K562 (cell line): ENCODE measurements at regions not wholly inside any gene's neighbourhood (a gene's known extent, or its start where the extent isn't known, plus 50 kb on each side); places are given as distances from the start of the nearest gene placed in this dataset.

Experiments
- ATAC-seq: fragments of 200-7000 bp; cut with Tn5 transposase; 3 replicates; pipeline ENCODE4 v1.9.1; 2020; ENCODE audit warnings: moderate library complexity
- BruUV-seq: library from RNA; stranded (reverse); fragments of 400-500 nt; replicated peaks from 2 replicates; lab custom pipeline; 2021; lab: Mats Ljungman, UMichigan
- CTCF ChIA-PET: fragments of 300-600 bp; formaldehyde crosslinking; extraction: SDS; loops from one replicate; lab custom pipeline; 2021; ENCODE audit warnings: low intra/inter-chr PET ratio; lab: Yijun Ruan, JAX
- POLR2A ChIA-PET: fragments of 300-600, 350-650 bp; sonication (Branson Sonifier 250); formaldehyde crosslinking; extraction: SDS; loops from one replicate; lab custom pipeline; 2021; ENCODE audit warnings: antibody characterized with exemption, inconsistent platforms; lab: Yijun Ruan, JAX
- DNase-seq, 4 experiments: peaks; one replicate each; pipeline versions ENCODE4 v3.0.0 to v3.0.0-alpha.2; 2011 to 2018; ENCODE audit warnings: low spot score in 3 of 4, mixed read lengths in 3 of 4; ENCODE audit errors: extremely low read depth in 1 of 4
- FAIRE-seq: peaks from 2 replicates; lab custom pipeline; 2011; peaks lifted over from hg19 to GRCh38; lab: Jason Lieb, UNC
- H2AFZ ChIP-seq: 2 replicates; pipeline ENCODE4 v1.6.0; 2011; ENCODE audit warnings: low read depth, low read length, control low read depth, inconsistent platforms
- H3K27ac ChIP-seq: fragments of 200-600 bp; 3 replicates; pipeline ENCODE4 v1.8.0; 2011; ENCODE audit warnings: low read depth, mild to moderate bottlenecking, control low read depth, inconsistent platforms, low read length, moderate library complexity, mixed read lengths; ENCODE audit errors: extremely low read depth
- H3K27me3 ChIP-seq, 2 experiments: fragments of 300-600 bp in 1 of 2; 2 replicates in 1 of 2; 3 replicates in 1 of 2; pipeline versions ENCODE4 v1.6.0 to v1.8.0; 2011; ENCODE audit warnings: inconsistent platforms in 2 of 2, low read length in 2 of 2, mild to moderate bottlenecking in 1 of 2, mixed read lengths in 1 of 2, moderate library complexity in 1 of 2; ENCODE audit not compliant: control insufficient read depth in 2 of 2, insufficient read depth in 2 of 2
- H3K36me3 ChIP-seq: fragments of 300-600 bp; 3 replicates; pipeline ENCODE4 v1.8.0; 2011; ENCODE audit warnings: mild to moderate bottlenecking, low read length, inconsistent platforms; ENCODE audit not compliant: control insufficient read depth, insufficient read depth
- H3K4me1 ChIP-seq, 2 experiments: fragments of 200-600 bp in 1 of 2; replicated peaks in 1 of 2; 2 replicates in 1 of 2; 3 replicates in 1 of 2; pipeline versions ENCODE4 v1.5.1 to v1.8.0; 2011; ENCODE audit warnings: inconsistent platforms in 2 of 2, low read length in 2 of 2, mild to moderate bottlenecking in 1 of 2, mixed read lengths in 1 of 2, moderate library complexity in 1 of 2; ENCODE audit not compliant: control insufficient read depth in 2 of 2, insufficient read depth in 2 of 2
- H3K4me2 ChIP-seq: 2 replicates; pipeline ENCODE4 v1.6.1; 2011; ENCODE audit warnings: low read length, control low read depth, inconsistent platforms, mixed read lengths; ENCODE audit not compliant: insufficient read depth
- H3K4me3 ChIP-seq: fragments of 200-600 bp; sonication (generic), shearing (Covaris generic); 2 replicates; pipeline ENCODE4 v1.5.1; 2016; ENCODE audit warnings: control low read depth, inconsistent platforms
- H3K79me2 ChIP-seq: fragments of 200-600 bp; 3 replicates; pipeline ENCODE4 v1.8.0; 2011; ENCODE audit warnings: low read length, inconsistent platforms; ENCODE audit not compliant: control insufficient read depth, insufficient read depth
- H3K9ac ChIP-seq, 2 experiments: 2 replicates each; pipeline versions ENCODE4 v1.6.0 to v1.6.1; 2011; ENCODE audit warnings: low read depth in 2 of 2, low read length in 2 of 2, control low read depth in 1 of 2, inconsistent platforms in 1 of 2, mild to moderate bottlenecking in 1 of 2, mixed read lengths in 1 of 2; ENCODE audit not compliant: insufficient read depth in 1 of 2
- H3K9me1 ChIP-seq: one replicate; pipeline ENCODE4 v1.6.0; 2011; ENCODE audit warnings: inconsistent platforms, mild to moderate bottlenecking, low read length, moderate library complexity; ENCODE audit not compliant: control insufficient read depth, insufficient read depth
- H3K9me3 ChIP-seq: replicated peaks from 2 replicates; pipeline ENCODE4 v1.5.1; 2011; ENCODE audit warnings: low read depth, low read length, inconsistent platforms; ENCODE audit not compliant: control insufficient read depth, insufficient read depth
- H4K20me1 ChIP-seq: replicated peaks from 2 replicates; pipeline ENCODE4 v1.6.1; 2011; ENCODE audit warnings: low read length, inconsistent platforms, mixed read lengths; ENCODE audit not compliant: control insufficient read depth, insufficient read depth
- ATF1 ChIP-seq, 2 experiments: fragments of 450-650 bp in 1 of 2; IDR thresholded peaks; 2 replicates each; pipeline ENCODE4 v1.6.1; 2016; ENCODE audit warnings: missing compliant biosample characterization in 1 of 2, missing genetic modification characterization in 1 of 2
- BRF1 ChIP-seq: IDR thresholded peaks from 3 replicates; pipeline ENCODE4 v1.6.1; 2011; ENCODE audit warnings: borderline replicate concordance, mild to moderate bottlenecking; ENCODE audit not compliant: insufficient read length; ENCODE audit errors: extremely low read depth
- CC2D1A ChIP-seq: fragments of 450-650 bp; IDR thresholded peaks from 2 replicates; pipeline ENCODE4 v1.6.1; 2017; ENCODE audit warnings: mild to moderate bottlenecking
- EHMT2 ChIP-seq: fragments of 450-650 bp; IDR thresholded peaks from 2 replicates; pipeline ENCODE4 v1.6.1; 2018; ENCODE audit warnings: antibody characterized with exemption
- GATAD2A ChIP-seq: fragments of 450-650 bp; IDR thresholded peaks from 2 replicates; pipeline ENCODE4 v1.6.1; 2017
- HMGN3 ChIP-seq: IDR thresholded peaks from 2 replicates; pipeline ENCODE4 v1.6.1; 2011; ENCODE audit warnings: borderline replicate concordance, low read depth, mild to moderate bottlenecking, mixed read lengths, low read length; ENCODE audit not compliant: insufficient read length; ENCODE audit errors: extremely low read depth
- KHSRP ChIP-seq: fragments of 450-650 bp; IDR thresholded peaks from 2 replicates; pipeline ENCODE4 v1.6.1; 2017
- MLLT1 ChIP-seq, 2 experiments: fragments of 450-650 bp; IDR thresholded peaks; 2 replicates each; pipeline ENCODE4 v1.6.1; 2016
- MNT ChIP-seq, 2 experiments: fragments of 450-650 bp; conservative IDR thresholded peaks; 2 replicates each; pipeline ENCODE4 v1.6.1; 2017; ENCODE audit warnings: mild to moderate bottlenecking in 2 of 2, moderate library complexity in 2 of 2
- MYC ChIP-seq, 2 experiments: fragments of 250-450 bp in 1 of 2; sonication (Bioruptor Pico) in 1 of 2; IDR thresholded peaks; 2 replicates each; pipeline versions ENCODE4 v1.5.1 to v1.6.1; 2012 to 2021; ENCODE audit warnings: low read depth in 2 of 2, borderline replicate concordance in 1 of 2, improper control_type of control experiment in 1 of 2, low read length in 1 of 2, mild to moderate bottlenecking in 1 of 2, moderate library complexity in 1 of 2
- NCOA6 ChIP-seq: fragments of 450-650 bp; IDR thresholded peaks from 2 replicates; pipeline ENCODE4 v1.6.1; 2017; ENCODE audit warnings: mild to moderate bottlenecking
- POLR2B ChIP-seq: fragments of 450-650 bp; IDR thresholded peaks from 2 replicates; pipeline ENCODE4 v1.6.1; 2018; ENCODE audit warnings: low read depth; ENCODE audit not compliant: partially characterized antibody
- POLR2G ChIP-seq: fragments of 200-400 bp; formaldehyde crosslinking; IDR thresholded peaks from 2 replicates; pipeline ENCODE4 v1.6.1; 2017; ENCODE audit warnings: low read depth, mild to moderate bottlenecking, antibody characterized with exemption, low read length, moderate library complexity
- PRPF4 ChIP-seq: fragments of 200-400 bp; formaldehyde crosslinking; IDR thresholded peaks from one replicate; pipeline ENCODE4 v1.6.1; 2017; ENCODE audit warnings: low read length, low read depth, mild to moderate bottlenecking; ENCODE audit not compliant: insufficient read depth, poor library complexity, severe bottlenecking
- TAF9B ChIP-seq: fragments of 450-650 bp; IDR thresholded peaks from 2 replicates; pipeline ENCODE4 v1.6.1; 2018; ENCODE audit warnings: mild to moderate bottlenecking; ENCODE audit not compliant: partially characterized antibody
- THRAP3 ChIP-seq: fragments of 450-650 bp; IDR thresholded peaks from 2 replicates; pipeline ENCODE4 v1.6.1; 2016; ENCODE audit warnings: mild to moderate bottlenecking, inconsistent platforms, borderline replicate concordance
- ZBTB2 ChIP-seq: fragments of 450-650 bp; IDR thresholded peaks from 2 replicates; pipeline ENCODE4 v1.6.1; 2016; ENCODE audit warnings: antibody characterized with exemption
- ZNF175 ChIP-seq: fragments of 200-800 bp; sonication (Bioruptor generic); IDR thresholded peaks from 2 replicates; pipeline ENCODE4 v1.6.1; 2016; ENCODE audit warnings: low read depth, mild to moderate bottlenecking, missing genetic modification characterization, missing compliant biosample characterization
- WGBS: fragments of 100-300 bp; shearing (Covaris generic); methylation state at CpG from one replicate; pipeline ENCODE4 v1.1.6; 2016; ENCODE audit warnings: low coverage, mixed read lengths; ENCODE audit not compliant: insufficient coverage; ENCODE audit errors: missing lambda C conversion rate; 5-methylcytosine and 5-hydroxymethylcytosine counted together
- in situ Hi-C: fragments of 300-500 bp; cut with MboI; formaldehyde crosslinking; loops from 4 replicates; pipeline ENCODE4 v1.15.0; 2018; ENCODE audit warnings: inconsistent platforms, mixed read lengths
- intact Hi-C: fragments of 100-400 bp; cut with micrococcal nuclease; formaldehyde crosslinking; loops from 2 replicates; pipeline ENCODE4 v1.14.2; 2022

GRCh38 chr2:66815886-66816285 lies 381.0 kb downstream of the MEIS1 start (continued):
- TF ChIP-seq PRPF4 (no peak), HMGN3 (no peak), MNT (conservative IDR thresholded peaks at IDR 0.05) (no peak)

- H3K9me1 ChIP-seq, result no peaks in the 10 kb centered on the region
- no peaks in the 10 kb centered on the region for H4K20me1 ChIP-seq
- H3K4me3 ChIP-seq, result no peak overlapping the region
- POLR2A ChIA-PET, result no interaction called here
- H2AFZ ChIP-seq, result no peak overlapping the region
- no peaks in the 10 kb centered on the region for H3K27me3 ChIP-seq
- H3K4me2 ChIP-seq, result no peak overlapping the region
- BruUV-seq, result no TSS peak
- 3% methylated on average over 4 of the region's 4 CpGs for WGBS
- in situ Hi-C loops (no loop called here), intact Hi-C loops (no loop called here)
- no peaks in the 10 kb centered on the region for H3K9me3 ChIP-seq
- H3K9ac ChIP-seq, result no peak overlapping the region
- H3K4me1 ChIP-seq, result no peaks in the 10 kb centered on the region
- ATAC-seq, result no peak
- no peaks in the 10 kb centered on the region for H3K79me2 ChIP-seq
- H3K36me3 ChIP-seq, result no peaks in the 10 kb centered on the region
- no peak overlapping the region for H3K27ac ChIP-seq
- DNase-seq, result no peak
- CTCF ChIA-PET, result no interaction called here
- no peak for FAIRE-seq
- TF ChIP-seq NCOA6 (no peak), POLR2B (no peak), GATAD2A (no peak), CC2D1A (no peak), ZNF175 (CRISPR knock-in tag) (no peak), KHSRP (no peak), MYC (IDR thresholded peaks at IDR 0.05; ENCODE audit: low read depth, low read length) (no peak), MYC (CRISPR knock-in tag; IDR thresholded peaks at IDR 0.05; ENCODE audit: borderline replicate concordance, low read depth) (no peak), THRAP3 (no peak), EHMT2 (no peak), ATF1 (CRISPR knock-in tag; IDR thresholded peaks at IDR 0.05) (no peak), ATF1 (tag; IDR thresholded peaks at IDR 0.05) (no peak), ZBTB2 (no peak), MLLT1 (IDR thresholded peaks at IDR 0.05) (no peak), TAF9B (no peak), POLR2G (no peak), BRF1 (no peak)
Measured at GRCh38 chr2:66821168-66821567, 386.2 kb downstream of the MEIS1 start.
